Tibial nerve (tissue), 4 donors: ENCODE measurements at regions not wholly inside any gene's neighbourhood (a gene's known extent, or its start where the extent isn't known, plus 50 kb on each side); places are given as distances from the start of the nearest gene placed in this dataset.

Source experiments
- DNase-seq, 2 donors: peaks; one replicate each; pipeline ENCODE4 v3.0.0-alpha.2; 2019; ENCODE audit warnings: low spot score in 2 of 2
- H3K27ac ChIP-seq, 4 donors: fragments of 200-600 bp; sonication (generic) in 3 of 4; one replicate each; pipeline ENCODE4 v1.5.1; 2017 to 2019; ENCODE audit warnings: mild to moderate bottlenecking in 1 of 4
- H3K27me3 ChIP-seq, 2 donors: fragments of 200-600 bp; sonication (generic) in 1 of 2; one replicate each; pipeline versions ENCODE4 v1.5.1 to v1.6.0; 2017 to 2019
- H3K36me3 ChIP-seq, 3 donors: fragments of 200-600 bp; sonication (generic); one replicate each; pipeline ENCODE4 v1.5.1; 2018 to 2019
- H3K4me1 ChIP-seq, 4 donors: fragments of 200-600 bp; sonication (generic) in 3 of 4; one replicate each; pipeline ENCODE4 v1.5.1; 2017 to 2019
- H3K4me3 ChIP-seq, 4 donors: fragments of 200-600 bp; sonication (generic) in 3 of 4; one replicate each; pipeline ENCODE4 v1.5.1; 2017 to 2019; ENCODE audit warnings: mild to moderate bottlenecking in 1 of 4, moderate library complexity in 1 of 4
- H3K9me3 ChIP-seq, 4 donors: fragments of 200-600 bp; sonication (generic) in 3 of 4; one replicate each; pipeline ENCODE4 v1.5.1; 2017 to 2019
- EP300 ChIP-seq, 2 donors: sonication (generic); formaldehyde crosslinking; IDR thresholded peaks; one replicate each; pipeline ENCODE4 v1.6.1; 2017; ENCODE audit warnings: antibody characterized with exemption in 2 of 2, mild to moderate bottlenecking in 1 of 2
- POLR2A ChIP-seq, 2 donors: fragments of 450-650 bp; IDR thresholded peaks; one replicate each; pipeline ENCODE4 v1.6.1; 2017; ENCODE audit warnings: antibody characterized with exemption in 2 of 2, mild to moderate bottlenecking in 2 of 2, moderate library complexity in 2 of 2
- WGBS, 2 donors: methylation state at CpG; one replicate each; pipeline ENCODE4 v1.1.5; 2018; 5-methylcytosine and 5-hydroxymethylcytosine counted together
- TF ChIP-seq, protein P1 (sequence below), 5 experiments: fragments of 200-600 bp in 3 of 5; fragments of 450-650 bp in 2 of 5; sonication (generic) in 3 of 5; IDR thresholded peaks; one replicate each; pipeline ENCODE4 v1.5.1; 2016 to 2019; ENCODE audit warnings: antibody characterized with exemption in 5 of 5, mild to moderate bottlenecking in 3 of 5, moderate library complexity in 2 of 5

DNA sequence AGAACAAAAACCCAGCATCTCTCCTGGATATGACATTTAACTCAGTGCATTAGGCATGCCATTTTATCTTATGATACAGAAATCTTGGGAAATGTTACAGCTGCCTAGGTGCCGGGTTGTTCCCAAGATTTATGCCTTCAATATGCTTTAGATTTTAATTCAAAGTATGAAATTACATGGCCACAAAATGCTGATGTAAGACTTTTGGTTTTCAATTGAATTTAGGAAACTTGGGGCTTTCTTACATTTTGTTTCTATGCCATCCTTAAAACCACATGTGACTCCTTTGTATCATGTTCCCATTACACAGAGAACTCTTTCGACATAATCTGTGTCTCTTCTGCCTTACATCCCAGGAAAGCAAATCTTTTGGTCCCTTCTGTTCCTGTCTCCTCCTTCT is 83.9 kb downstream of the CCNA1 start:
- no peaks in the 10 kb centered on the region for H3K9me3 ChIP-seq
- WGBS, 2 donors: 83 to 92% methylated on average over 2 of the region's 2 CpGs
- H3K27me3 ChIP-seq: no peaks in the 10 kb centered on the region
- no peaks in the 10 kb centered on the region for H3K36me3 ChIP-seq
- TF ChIP-seq, protein P1, sequence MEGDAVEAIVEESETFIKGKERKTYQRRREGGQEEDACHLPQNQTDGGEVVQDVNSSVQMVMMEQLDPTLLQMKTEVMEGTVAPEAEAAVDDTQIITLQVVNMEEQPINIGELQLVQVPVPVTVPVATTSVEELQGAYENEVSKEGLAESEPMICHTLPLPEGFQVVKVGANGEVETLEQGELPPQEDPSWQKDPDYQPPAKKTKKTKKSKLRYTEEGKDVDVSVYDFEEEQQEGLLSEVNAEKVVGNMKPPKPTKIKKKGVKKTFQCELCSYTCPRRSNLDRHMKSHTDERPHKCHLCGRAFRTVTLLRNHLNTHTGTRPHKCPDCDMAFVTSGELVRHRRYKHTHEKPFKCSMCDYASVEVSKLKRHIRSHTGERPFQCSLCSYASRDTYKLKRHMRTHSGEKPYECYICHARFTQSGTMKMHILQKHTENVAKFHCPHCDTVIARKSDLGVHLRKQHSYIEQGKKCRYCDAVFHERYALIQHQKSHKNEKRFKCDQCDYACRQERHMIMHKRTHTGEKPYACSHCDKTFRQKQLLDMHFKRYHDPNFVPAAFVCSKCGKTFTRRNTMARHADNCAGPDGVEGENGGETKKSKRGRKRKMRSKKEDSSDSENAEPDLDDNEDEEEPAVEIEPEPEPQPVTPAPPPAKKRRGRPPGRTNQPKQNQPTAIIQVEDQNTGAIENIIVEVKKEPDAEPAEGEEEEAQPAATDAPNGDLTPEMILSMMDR (IDR thresholded peaks at IDR 0.05): no peak
- TF ChIP-seq EP300 (IDR thresholded peaks at IDR 0.05) (no peak), POLR2A (IDR thresholded peaks at IDR 0.05) (no peak)
- no peaks in the 10 kb centered on the region for H3K4me1 ChIP-seq
- no peak for DNase-seq
- H3K27ac ChIP-seq: no peak overlapping the region
- H3K4me3 ChIP-seq: no peak overlapping the region

DNA sequence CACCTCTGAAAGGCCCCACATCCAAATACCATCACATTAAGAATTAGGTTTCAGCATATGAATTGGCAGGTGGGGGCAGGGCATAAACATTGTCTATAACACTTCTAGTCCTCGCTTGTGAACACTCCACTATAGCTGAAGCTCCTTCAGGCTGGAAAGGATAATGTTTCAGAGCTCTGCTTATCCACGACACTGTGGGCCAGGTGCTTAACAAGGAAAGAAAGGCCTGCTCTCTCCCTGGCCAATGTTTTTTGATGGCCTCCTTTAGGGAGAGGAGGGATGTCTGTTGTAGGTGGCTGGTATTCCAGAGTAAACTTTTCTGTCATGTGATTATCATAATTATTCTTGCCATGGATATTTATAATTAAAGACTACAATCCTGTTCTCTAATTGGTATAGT is 86.4 kb downstream of the CCNA1 start:
- WGBS, 2 donors: 86 to 93% methylated on average over 2 of the region's 2 CpGs
- no peaks in the 10 kb centered on the region for H3K4me1 ChIP-seq
- TF ChIP-seq EP300 (IDR thresholded peaks at IDR 0.05): no peak
- TF ChIP-seq, protein P1 (IDR thresholded peaks at IDR 0.05): no peak
- no peak for TF ChIP-seq POLR2A (IDR thresholded peaks at IDR 0.05)

DNA sequence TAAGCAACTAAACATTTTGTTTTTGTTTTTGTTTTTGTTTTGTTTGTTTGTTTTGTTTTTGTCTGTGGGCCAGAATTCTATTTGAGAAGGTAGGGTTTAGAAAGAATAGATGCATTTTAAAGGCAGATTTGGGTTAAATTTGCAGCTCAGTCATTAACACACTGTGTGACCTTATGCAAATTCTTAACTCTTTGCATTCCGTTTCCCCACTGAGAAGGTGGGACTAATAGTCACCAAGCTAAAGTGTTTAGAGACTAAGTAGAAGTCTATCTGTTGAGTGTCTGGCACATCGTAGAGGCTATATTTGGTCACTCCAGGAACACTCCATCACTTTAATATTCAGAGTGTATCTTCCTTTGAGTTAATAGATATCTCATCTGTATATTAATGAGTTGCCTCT is 87.1 kb downstream of the CCNA1 start:
- DNase-seq: no peak
- no peaks in the 10 kb centered on the region for H3K9me3 ChIP-seq
- 60 to 74% methylated on average over 2 of the region's 2 CpGs for WGBS, 2 donors
- H3K4me3 ChIP-seq: no peak overlapping the region
- H3K27me3 ChIP-seq: no peaks in the 10 kb centered on the region
- H3K4me1 ChIP-seq: no peaks in the 10 kb centered on the region
- TF ChIP-seq, protein P1 (IDR thresholded peaks at IDR 0.05): no peak
- no peak for TF ChIP-seq POLR2A (IDR thresholded peaks at IDR 0.05)
- no peak for TF ChIP-seq EP300 (IDR thresholded peaks at IDR 0.05)
- no peaks in the 10 kb centered on the region for H3K36me3 ChIP-seq
- no peak overlapping the region for H3K27ac ChIP-seq

More for the DNA sequence above, 86.4 kb downstream of the CCNA1 start:
- no peaks in the 10 kb centered on the region for H3K9me3 ChIP-seq
- DNase-seq: no peak
- no peaks in the 10 kb centered on the region for H3K27me3 ChIP-seq
- H3K36me3 ChIP-seq: no peaks in the 10 kb centered on the region
- H3K4me3 ChIP-seq: no peak overlapping the region
- H3K27ac ChIP-seq: no peak overlapping the region

DNA sequence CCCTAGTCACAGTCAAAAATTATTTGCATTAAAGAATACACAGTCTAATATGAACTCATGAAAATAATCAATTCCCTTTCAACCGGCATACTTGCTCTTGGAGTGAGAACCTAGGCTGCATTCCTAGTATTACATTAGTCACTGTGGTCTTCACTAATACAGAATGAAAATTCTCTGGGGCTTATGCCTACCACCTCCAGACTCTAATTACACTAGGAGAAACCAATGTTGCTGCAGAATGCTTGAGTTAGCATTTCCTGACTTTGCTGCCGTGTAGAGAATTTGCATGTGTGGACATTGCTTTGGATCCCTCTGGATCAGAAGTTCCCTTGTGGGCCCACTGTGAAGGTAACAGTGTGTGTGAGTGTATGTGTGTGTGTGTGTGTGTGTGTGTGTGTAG is 87.8 kb downstream of the CCNA1 start:
- Histone ChIP-seq H3K4me3 (no peak overlapping the region), H3K36me3 (no peaks in the 10 kb centered on the region), H3K27ac (no peak overlapping the region), H3K4me1 (no peaks in the 10 kb centered on the region), H3K9me3 (no peaks in the 10 kb centered on the region), H3K27me3 (no peaks in the 10 kb centered on the region)
- WGBS, 2 donors: 34 to 55% methylated on average over 2 of the region's 2 CpGs
- no peak for DNase-seq
- TF ChIP-seq POLR2A (IDR thresholded peaks at IDR 0.05) (no peak), EP300 (IDR thresholded peaks at IDR 0.05) (no peak)
- TF ChIP-seq, protein P1 (IDR thresholded peaks at IDR 0.05): no peak

DNA sequence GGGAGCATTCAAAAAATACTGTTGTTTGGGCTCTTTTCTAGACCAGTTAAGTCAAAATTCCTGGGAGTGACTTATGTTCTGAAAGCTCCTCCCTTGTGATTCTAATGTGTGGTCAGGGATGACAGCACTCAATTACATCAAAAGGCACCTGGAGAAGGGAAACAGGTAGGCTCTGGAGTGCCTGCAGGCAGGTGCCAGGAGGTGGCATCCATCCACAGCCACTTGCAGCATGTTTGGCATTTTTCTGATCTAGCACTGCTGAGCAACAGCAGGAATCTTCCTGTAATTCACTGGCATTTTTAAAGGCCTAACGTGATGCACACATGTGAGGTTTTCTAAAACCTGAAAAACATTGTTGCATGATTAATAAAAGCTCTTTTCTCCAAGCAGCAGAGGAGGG is 94.6 kb downstream of the CCNA1 start:
- H3K36me3 ChIP-seq: no peaks in the 10 kb centered on the region
- H3K27ac ChIP-seq: no peak overlapping the region
- TF ChIP-seq EP300 (IDR thresholded peaks at IDR 0.05) (no peak), POLR2A (IDR thresholded peaks at IDR 0.05) (no peak)
- TF ChIP-seq, protein P1 (IDR thresholded peaks at IDR 0.05): no peak
- no peak for DNase-seq
- peaks cover 0 to 3% (median 0%) of the 10 kb centered on the region in 4 donors for H3K9me3 ChIP-seq
- H3K4me1 ChIP-seq: peaks cover 0 to 21% (median 0%) of the 10 kb centered on the region in 4 donors
- no peak overlapping the region for H3K4me3 ChIP-seq
- H3K27me3 ChIP-seq: no peaks in the 10 kb centered on the region
- WGBS, 2 donors: 33 to 59% methylated on average over 1 of the region's 1 CpG
